ENCODE measurements at regions not wholly inside any gene's neighbourhood (a gene's known extent, or its start where the extent isn't known, plus 50 kb on each side); places are given as distances from the start of the nearest gene placed in this dataset.

GRCh38 chr5:73395256-73395655 is 53.3 kb downstream of the FOXD1 start:
- Histone ChIP-seq H3K36me3 (ENCODE audit: control insufficient read depth in 2 of 2, insufficient read depth in 2 of 2, low read length in 2 of 2) (no peaks in the 10 kb centered on the region), H3K9ac (ENCODE audit: low read length in 2 of 2) (no peak overlapping the region), H3K27me3 (ENCODE audit: control insufficient read depth in 1 of 2, insufficient read depth in 2 of 2, low read length in 2 of 2) (peaks cover 0 to 4% of the 10 kb centered on the region in 2 donors), H3K27ac (ENCODE audit: low read length) (no peak overlapping the region), H3K4me3 (ENCODE audit: low read length in 2 of 2) (no peak overlapping the region), H3K4me1 (ENCODE audit: control insufficient read depth, insufficient read depth, low read length) (no peaks in the 10 kb centered on the region), H3K9me3 (ENCODE audit: control insufficient read depth in 2 of 2, low read length in 2 of 2) (peaks cover 0 to 5% of the 10 kb centered on the region in 2 donors)

GRCh38 chr5:73394610-73395009 is 54.0 kb downstream of the FOXD1 start:
- Histone ChIP-seq H3K27me3 (ENCODE audit: control insufficient read depth in 1 of 2, insufficient read depth in 2 of 2, low read length in 2 of 2) (peaks cover 0 to 4% of the 10 kb centered on the region in 2 donors), H3K36me3 (ENCODE audit: control insufficient read depth in 2 of 2, insufficient read depth in 2 of 2, low read length in 2 of 2) (no peaks in the 10 kb centered on the region), H3K4me1 (ENCODE audit: control insufficient read depth, insufficient read depth, low read length) (no peaks in the 10 kb centered on the region), H3K4me3 (ENCODE audit: low read length in 2 of 2) (no peak overlapping the region), H3K9me3 (ENCODE audit: control insufficient read depth in 2 of 2, low read length in 2 of 2) (peaks cover 0 to 5% of the 10 kb centered on the region in 2 donors), H3K9ac (ENCODE audit: low read length in 2 of 2) (no peak overlapping the region), H3K27ac (ENCODE audit: low read length) (no peak overlapping the region)

- no peaks in the 10 kb centered on the region for H3K4me1 ChIP-seq (ENCODE audit: control insufficient read depth, insufficient read depth, low read length)
- H3K4me3 ChIP-seq (ENCODE audit: low read length in 2 of 2) = no peak overlapping the region
- peaks cover 0 to 5% of the 10 kb centered on the region in 2 donors for H3K9me3 ChIP-seq (ENCODE audit: control insufficient read depth in 2 of 2, low read length in 2 of 2)
- no peak overlapping the region for H3K9ac ChIP-seq (ENCODE audit: low read length in 2 of 2)
- H3K27ac ChIP-seq (ENCODE audit: low read length) = no peak overlapping the region
- H3K27me3 ChIP-seq (ENCODE audit: control insufficient read depth in 1 of 2, insufficient read depth in 2 of 2, low read length in 2 of 2) = peaks cover 0 to 4% of the 10 kb centered on the region in 2 donors
- H3K36me3 ChIP-seq (ENCODE audit: control insufficient read depth in 2 of 2, insufficient read depth in 2 of 2, low read length in 2 of 2) = no peaks in the 10 kb centered on the region
These were observed 54.7 kb downstream of the FOXD1 start for GRCh38 chr5:73393611-73394489.

- Histone ChIP-seq H3K4me1 (ENCODE audit: control insufficient read depth, insufficient read depth, low read length) (no peaks in the 10 kb centered on the region), H3K36me3 (ENCODE audit: control insufficient read depth in 2 of 2, insufficient read depth in 2 of 2, low read length in 2 of 2) (no peaks in the 10 kb centered on the region), H3K4me3 (ENCODE audit: low read length in 2 of 2) (no peak overlapping the region), H3K9me3 (ENCODE audit: control insufficient read depth in 2 of 2, low read length in 2 of 2) (peaks cover 0 to 5% of the 10 kb centered on the region in 2 donors), H3K9ac (ENCODE audit: low read length in 2 of 2) (no peak overlapping the region), H3K27me3 (ENCODE audit: control insufficient read depth in 1 of 2, insufficient read depth in 2 of 2, low read length in 2 of 2) (peaks cover 0 to 6% of the 10 kb centered on the region in 2 donors), H3K27ac (ENCODE audit: low read length) (no peak overlapping the region)
These were observed 55.8 kb downstream of the FOXD1 start for GRCh38 chr5:73392775-73393174.

- H3K36me3 ChIP-seq (ENCODE audit: control insufficient read depth in 2 of 2, insufficient read depth in 2 of 2, low read length in 2 of 2) = no peaks in the 10 kb centered on the region
- peaks cover 0 to 6% of the 10 kb centered on the region in 2 donors for H3K27me3 ChIP-seq (ENCODE audit: control insufficient read depth in 1 of 2, insufficient read depth in 2 of 2, low read length in 2 of 2)
- H3K9me3 ChIP-seq (ENCODE audit: control insufficient read depth in 2 of 2, low read length in 2 of 2) = peaks cover 0 to 7% of the 10 kb centered on the region in 2 donors
- H3K4me1 ChIP-seq (ENCODE audit: control insufficient read depth, insufficient read depth, low read length) = no peaks in the 10 kb centered on the region
- no peak overlapping the region for H3K4me3 ChIP-seq (ENCODE audit: low read length in 2 of 2)
- no peak overlapping the region for H3K27ac ChIP-seq (ENCODE audit: low read length)
- no peak overlapping the region for H3K9ac ChIP-seq (ENCODE audit: low read length in 2 of 2)
These were observed 57.1 kb downstream of the FOXD1 start for GRCh38 chr5:73391441-73391881.

- H3K27me3 ChIP-seq (ENCODE audit: control insufficient read depth in 1 of 2, insufficient read depth in 2 of 2, low read length in 2 of 2) = peaks cover 0 to 6% of the 10 kb centered on the region in 2 donors
- peaks cover 0 to 10% of the 10 kb centered on the region in 2 donors for H3K9me3 ChIP-seq (ENCODE audit: control insufficient read depth in 2 of 2, low read length in 2 of 2)
- H3K27ac ChIP-seq (ENCODE audit: low read length) = no peak overlapping the region
- H3K4me1 ChIP-seq (ENCODE audit: control insufficient read depth, insufficient read depth, low read length) = no peaks in the 10 kb centered on the region
- H3K36me3 ChIP-seq (ENCODE audit: control insufficient read depth in 2 of 2, insufficient read depth in 2 of 2, low read length in 2 of 2) = no peaks in the 10 kb centered on the region
- no peak overlapping the region for H3K9ac ChIP-seq (ENCODE audit: low read length in 2 of 2)
- no peak overlapping the region for H3K4me3 ChIP-seq (ENCODE audit: low read length in 2 of 2)
These were observed 57.6 kb downstream of the FOXD1 start for GRCh38 chr5:73390972-73391371.

- Histone ChIP-seq H3K27me3 (ENCODE audit: control insufficient read depth in 1 of 2, insufficient read depth in 2 of 2, low read length in 2 of 2) (peaks cover 1 to 4% of the 10 kb centered on the region in 2 donors), H3K9me3 (ENCODE audit: control insufficient read depth in 2 of 2, low read length in 2 of 2) (peaks cover 9 to 14% of the 10 kb centered on the region in 2 donors), H3K27ac (ENCODE audit: low read length) (no peak overlapping the region), H3K4me1 (ENCODE audit: control insufficient read depth, insufficient read depth, low read length) (no peaks in the 10 kb centered on the region), H3K9ac (ENCODE audit: low read length in 2 of 2) (no peak overlapping the region), H3K4me3 (ENCODE audit: low read length in 2 of 2) (no peak overlapping the region), H3K36me3 (ENCODE audit: control insufficient read depth in 2 of 2, insufficient read depth in 2 of 2, low read length in 2 of 2) (no peaks in the 10 kb centered on the region)
These were observed 59.8 kb downstream of the FOXD1 start for GRCh38 chr5:73388740-73389139.

- Histone ChIP-seq H3K4me3 (ENCODE audit: low read length in 2 of 2) (no peak overlapping the region), H3K9ac (ENCODE audit: low read length in 2 of 2) (no peak overlapping the region), H3K36me3 (ENCODE audit: control insufficient read depth in 2 of 2, insufficient read depth in 2 of 2, low read length in 2 of 2) (no peaks in the 10 kb centered on the region), H3K27me3 (ENCODE audit: control insufficient read depth in 1 of 2, insufficient read depth in 2 of 2, low read length in 2 of 2) (peaks cover 5 to 6% of the 10 kb centered on the region in 2 donors), H3K9me3 (ENCODE audit: control insufficient read depth in 2 of 2, low read length in 2 of 2) (peaks cover 9 to 14% of the 10 kb centered on the region in 2 donors), H3K4me1 (ENCODE audit: control insufficient read depth, insufficient read depth, low read length) (no peaks in the 10 kb centered on the region), H3K27ac (ENCODE audit: low read length) (no peak overlapping the region)
These were observed 60.3 kb downstream of the FOXD1 start for GRCh38 chr5:73388306-73388684.

GRCh38 chr5:73387601-73388305 is 60.8 kb downstream of the FOXD1 start:
- H3K9me3 ChIP-seq (ENCODE audit: control insufficient read depth in 2 of 2, low read length in 2 of 2) = peaks cover 9 to 14% of the 10 kb centered on the region in 2 donors
- H3K27me3 ChIP-seq (ENCODE audit: control insufficient read depth in 1 of 2, insufficient read depth in 2 of 2, low read length in 2 of 2) = peaks cover 9% of the 10 kb centered on the region in 2 donors
- H3K4me3 ChIP-seq (ENCODE audit: low read length in 2 of 2) = no peak overlapping the region
- H3K4me1 ChIP-seq (ENCODE audit: control insufficient read depth, insufficient read depth, low read length) = no peaks in the 10 kb centered on the region
- no peaks in the 10 kb centered on the region for H3K36me3 ChIP-seq (ENCODE audit: control insufficient read depth in 2 of 2, insufficient read depth in 2 of 2, low read length in 2 of 2)
- no peak overlapping the region for H3K9ac ChIP-seq (ENCODE audit: low read length in 2 of 2)
- H3K27ac ChIP-seq (ENCODE audit: low read length) = no peak overlapping the region

GRCh38 chr5:73387149-73387591 is 61.4 kb downstream of the FOXD1 start:
- H3K27me3 ChIP-seq (ENCODE audit: control insufficient read depth in 1 of 2, insufficient read depth in 2 of 2, low read length in 2 of 2) = peaks cover 12 to 15% of the 10 kb centered on the region in 2 donors
- H3K27ac ChIP-seq (ENCODE audit: low read length) = no peak overlapping the region

More at GRCh38 chr5:73387149-73387591, 61.4 kb downstream of the FOXD1 start:
- Histone ChIP-seq H3K9ac (ENCODE audit: low read length in 2 of 2) (no peak overlapping the region), H3K4me3 (ENCODE audit: low read length in 2 of 2) (no peak overlapping the region), H3K9me3 (ENCODE audit: control insufficient read depth in 2 of 2, low read length in 2 of 2) (peaks cover 9 to 14% of the 10 kb centered on the region in 2 donors), H3K4me1 (ENCODE audit: control insufficient read depth, insufficient read depth, low read length) (peaks cover under 1% of the 10 kb centered on the region), H3K36me3 (ENCODE audit: control insufficient read depth in 2 of 2, insufficient read depth in 2 of 2, low read length in 2 of 2) (no peaks in the 10 kb centered on the region)
